GM12875 (cell line): ENCODE measurements at regions not wholly inside any gene's neighbourhood (a gene's known extent, or its start where the extent isn't known, plus 50 kb on each side); places are given as distances from the start of the nearest gene placed in this dataset.

ENCODE experiments used
- H3K4me3 ChIP-seq: one replicate; pipeline ENCODE4 v1.5.1; 2011; ENCODE audit warnings: low read depth, low read length, control low read depth
- TF ChIP-seq, protein P1 (sequence below): IDR thresholded peaks from 2 replicates; pipeline ENCODE4 v1.5.1; 2011; ENCODE audit warnings: low read depth, mild to moderate bottlenecking, control low read depth, inconsistent platforms, low read length, moderate library complexity, borderline replicate concordance; ENCODE audit not compliant: insufficient read depth

GRCh38 chr1:216793303-216793702 is 70.1 kb upstream of the ESRRG start:
- H3K4me3 ChIP-seq, result no peak overlapping the region
- TF ChIP-seq, protein P1, sequence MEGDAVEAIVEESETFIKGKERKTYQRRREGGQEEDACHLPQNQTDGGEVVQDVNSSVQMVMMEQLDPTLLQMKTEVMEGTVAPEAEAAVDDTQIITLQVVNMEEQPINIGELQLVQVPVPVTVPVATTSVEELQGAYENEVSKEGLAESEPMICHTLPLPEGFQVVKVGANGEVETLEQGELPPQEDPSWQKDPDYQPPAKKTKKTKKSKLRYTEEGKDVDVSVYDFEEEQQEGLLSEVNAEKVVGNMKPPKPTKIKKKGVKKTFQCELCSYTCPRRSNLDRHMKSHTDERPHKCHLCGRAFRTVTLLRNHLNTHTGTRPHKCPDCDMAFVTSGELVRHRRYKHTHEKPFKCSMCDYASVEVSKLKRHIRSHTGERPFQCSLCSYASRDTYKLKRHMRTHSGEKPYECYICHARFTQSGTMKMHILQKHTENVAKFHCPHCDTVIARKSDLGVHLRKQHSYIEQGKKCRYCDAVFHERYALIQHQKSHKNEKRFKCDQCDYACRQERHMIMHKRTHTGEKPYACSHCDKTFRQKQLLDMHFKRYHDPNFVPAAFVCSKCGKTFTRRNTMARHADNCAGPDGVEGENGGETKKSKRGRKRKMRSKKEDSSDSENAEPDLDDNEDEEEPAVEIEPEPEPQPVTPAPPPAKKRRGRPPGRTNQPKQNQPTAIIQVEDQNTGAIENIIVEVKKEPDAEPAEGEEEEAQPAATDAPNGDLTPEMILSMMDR, result no peak

DNA sequence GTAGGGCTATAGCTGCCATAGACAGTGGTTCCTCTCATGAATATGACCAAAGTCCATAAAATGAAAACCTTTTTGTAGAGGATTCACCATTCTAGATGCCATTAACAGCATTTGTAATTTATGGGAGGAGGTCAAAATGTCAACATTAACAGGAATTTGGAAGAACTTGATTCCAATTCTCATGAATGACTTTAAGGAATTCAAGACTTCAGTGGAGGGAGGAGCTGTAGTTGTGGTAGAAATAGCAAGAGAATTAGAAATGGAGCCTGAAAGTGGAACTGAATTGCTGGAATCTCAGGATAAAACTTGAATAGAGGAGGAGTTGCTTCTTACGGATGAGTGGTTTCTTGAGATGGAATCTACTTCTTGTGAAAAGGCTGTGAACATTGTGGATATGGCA is 65.4 kb upstream of the ESRRG start:
- no peak overlapping the region for H3K4me3 ChIP-seq
- TF ChIP-seq, protein P1, result no peak

- H3K4me3 ChIP-seq, result no peak overlapping the region
- TF ChIP-seq, protein P1, result no peak
Observed at GRCh38 chr1:216785737-216786136, 62.5 kb upstream of the ESRRG start.

- H3K4me3 ChIP-seq, result no peak overlapping the region
- TF ChIP-seq, protein P1, result no peak
Observed at GRCh38 chr1:216785221-216785620, 62.0 kb upstream of the ESRRG start.

GRCh38 chr1:216779686-216780085 is 56.5 kb upstream of the ESRRG start:
- no peak overlapping the region for H3K4me3 ChIP-seq
- TF ChIP-seq, protein P1, result no peak

GRCh38 chr1:216778737-216779136 is 55.5 kb upstream of the ESRRG start:
- H3K4me3 ChIP-seq, result no peak overlapping the region
- TF ChIP-seq, protein P1, result no peak

DNA sequence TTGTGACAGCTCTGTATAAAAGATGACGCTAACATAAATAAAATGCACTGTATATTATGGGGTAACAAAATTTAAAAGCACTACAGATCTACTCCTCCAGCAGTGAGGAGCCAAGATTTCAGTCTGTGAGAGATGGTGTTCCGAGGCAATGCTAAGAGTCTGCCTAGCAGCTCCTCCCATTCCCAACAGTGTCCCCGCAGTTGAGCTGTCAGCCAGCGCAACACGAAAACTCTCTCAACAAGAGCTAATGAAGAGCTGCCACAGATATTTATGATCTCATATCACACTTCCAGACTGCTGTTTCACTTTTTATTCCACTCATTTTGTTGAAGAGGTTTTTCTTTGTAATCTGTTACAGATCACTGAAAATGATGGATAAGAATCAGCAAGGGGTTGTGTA is 53.9 kb upstream of the ESRRG start:
- no peak overlapping the region for H3K4me3 ChIP-seq

More for the DNA sequence above, 53.9 kb upstream of the ESRRG start:
- TF ChIP-seq, protein P1, result no peak
